ENCODE measurements at regions not wholly inside any gene's neighbourhood (a gene's known extent, or its start where the extent isn't known, plus 50 kb on each side); places are given as distances from the start of the nearest gene placed in this dataset.

DNA sequence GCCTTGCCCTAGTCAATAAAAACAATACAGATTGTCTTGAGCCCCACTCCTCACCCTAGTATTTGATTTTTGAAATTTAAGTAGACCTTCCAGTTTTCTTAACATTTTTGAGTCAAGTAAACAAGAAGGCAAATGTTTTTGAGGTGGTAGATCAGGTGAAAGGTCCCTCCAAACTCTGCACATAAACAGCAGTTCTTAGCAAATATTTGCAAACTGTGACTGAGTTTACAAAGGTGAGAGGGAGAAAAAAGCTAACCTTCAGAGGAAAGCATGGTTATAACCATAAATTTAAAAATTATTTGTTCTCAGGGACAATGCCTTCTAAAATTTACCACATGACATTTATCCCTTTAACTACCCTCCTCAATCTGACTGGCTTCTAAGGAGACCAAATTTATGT lies 84.6 kb upstream of the PCDH17 start:
- ChIA-PET CTCF (no interaction called here), POLR2A (no interaction called here)
- Mint-ChIP-seq H3K36me3 (no peaks in the 10 kb centered on the region), H3K27me3 (ENCODE audit: low read depth) (no peaks in the 10 kb centered on the region), H3K27ac (no peak overlapping the region), H3K9me3 (no peaks in the 10 kb centered on the region), H3K4me3 (no peak overlapping the region), H3K4me1 (no peaks in the 10 kb centered on the region)
- no peak for DNase-seq (ENCODE audit: low spot score)
- TF ChIP-seq E2F1 (CRISPR knock-in tag; IDR thresholded peaks at IDR 0.05) (no peak), ETV6 (CRISPR knock-in tag; IDR thresholded peaks at IDR 0.05) (no peak), JAZF1 (CRISPR knock-in tag; IDR thresholded peaks at IDR 0.05) (no peak), ZNF232 (CRISPR knock-in tag; IDR thresholded peaks at IDR 0.05) (no peak), TCF7 (CRISPR knock-in tag; IDR thresholded peaks at IDR 0.05; ENCODE audit: low read depth) (no peak)
- TF ChIP-seq, protein P1, sequence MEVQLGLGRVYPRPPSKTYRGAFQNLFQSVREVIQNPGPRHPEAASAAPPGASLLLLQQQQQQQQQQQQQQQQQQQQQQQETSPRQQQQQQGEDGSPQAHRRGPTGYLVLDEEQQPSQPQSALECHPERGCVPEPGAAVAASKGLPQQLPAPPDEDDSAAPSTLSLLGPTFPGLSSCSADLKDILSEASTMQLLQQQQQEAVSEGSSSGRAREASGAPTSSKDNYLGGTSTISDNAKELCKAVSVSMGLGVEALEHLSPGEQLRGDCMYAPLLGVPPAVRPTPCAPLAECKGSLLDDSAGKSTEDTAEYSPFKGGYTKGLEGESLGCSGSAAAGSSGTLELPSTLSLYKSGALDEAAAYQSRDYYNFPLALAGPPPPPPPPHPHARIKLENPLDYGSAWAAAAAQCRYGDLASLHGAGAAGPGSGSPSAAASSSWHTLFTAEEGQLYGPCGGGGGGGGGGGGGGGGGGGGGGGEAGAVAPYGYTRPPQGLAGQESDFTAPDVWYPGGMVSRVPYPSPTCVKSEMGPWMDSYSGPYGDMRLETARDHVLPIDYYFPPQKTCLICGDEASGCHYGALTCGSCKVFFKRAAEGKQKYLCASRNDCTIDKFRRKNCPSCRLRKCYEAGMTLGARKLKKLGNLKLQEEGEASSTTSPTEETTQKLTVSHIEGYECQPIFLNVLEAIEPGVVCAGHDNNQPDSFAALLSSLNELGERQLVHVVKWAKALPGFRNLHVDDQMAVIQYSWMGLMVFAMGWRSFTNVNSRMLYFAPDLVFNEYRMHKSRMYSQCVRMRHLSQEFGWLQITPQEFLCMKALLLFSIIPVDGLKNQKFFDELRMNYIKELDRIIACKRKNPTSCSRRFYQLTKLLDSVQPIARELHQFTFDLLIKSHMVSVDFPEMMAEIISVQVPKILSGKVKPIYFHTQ (CRISPR knock-in tag; IDR thresholded peaks at IDR 0.05), result no peak
- no peak for ATAC-seq

DNA sequence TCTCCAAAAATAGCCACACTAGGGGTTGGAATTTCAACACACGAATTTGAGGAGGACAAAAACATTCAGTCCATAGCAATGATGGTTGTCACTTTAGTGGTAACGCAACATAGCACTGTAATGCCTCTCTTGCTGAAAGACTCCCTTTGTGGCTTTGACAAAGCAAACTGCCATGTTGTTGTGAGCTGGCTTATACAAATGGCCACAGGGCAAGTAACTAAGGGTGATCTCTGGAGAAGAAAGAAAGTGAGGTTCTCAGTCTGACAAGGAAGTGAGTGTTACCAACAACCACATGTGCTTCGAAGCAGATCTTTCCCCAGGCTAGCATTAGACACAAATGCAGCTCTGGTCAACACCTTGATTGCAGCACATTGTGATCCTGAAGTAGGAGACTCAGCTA lies 79.1 kb upstream of the PCDH17 start:
- Mint-ChIP-seq H3K4me3 (no peak overlapping the region), H3K9me3 (peaks cover 19% of the 10 kb centered on the region), H3K27me3 (ENCODE audit: low read depth) (no peaks in the 10 kb centered on the region), H3K4me1 (no peaks in the 10 kb centered on the region), H3K36me3 (peaks cover 8% of the 10 kb centered on the region), H3K27ac (no peak overlapping the region)
- TF ChIP-seq ZNF396 (CRISPR knock-in tag; IDR thresholded peaks at IDR 0.05; ENCODE audit: borderline replicate concordance), result no peak
- ChIA-PET POLR2A (no interaction called here), CTCF (no interaction called here)
- no peak for DNase-seq (ENCODE audit: low spot score)
- ATAC-seq, result no peak

GRCh38 chr13:57553932-57554331 lies 77.6 kb upstream of the PCDH17 start:
- no peak for TF ChIP-seq ETV6 (CRISPR knock-in tag; IDR thresholded peaks at IDR 0.05)
- Mint-ChIP-seq H3K27me3 (ENCODE audit: low read depth) (no peaks in the 10 kb centered on the region), H3K4me1 (no peaks in the 10 kb centered on the region), H3K36me3 (peaks cover 8% of the 10 kb centered on the region), H3K4me3 (no peak overlapping the region), H3K27ac (no peak overlapping the region), H3K9me3 (peaks cover 19% of the 10 kb centered on the region)
- ATAC-seq, result no peak
- ChIA-PET CTCF (interaction anchor here (1.0 kb wide), 1 partner anchor 71 kb away, joined by 4 read pairs; no protein-coding TSS in a partner anchor), POLR2A (no interaction called here)
- no peak for DNase-seq (ENCODE audit: low spot score)

- no peak overlapping the region for H3K4me3 Mint-ChIP-seq
- no peaks in the 10 kb centered on the region for H3K4me1 Mint-ChIP-seq
- H3K36me3 Mint-ChIP-seq, result peaks cover 7% of the 10 kb centered on the region
- no peak for TF ChIP-seq USF2 (CRISPR knock-in tag; IDR thresholded peaks at IDR 0.05)
- TF ChIP-seq, protein P2, sequence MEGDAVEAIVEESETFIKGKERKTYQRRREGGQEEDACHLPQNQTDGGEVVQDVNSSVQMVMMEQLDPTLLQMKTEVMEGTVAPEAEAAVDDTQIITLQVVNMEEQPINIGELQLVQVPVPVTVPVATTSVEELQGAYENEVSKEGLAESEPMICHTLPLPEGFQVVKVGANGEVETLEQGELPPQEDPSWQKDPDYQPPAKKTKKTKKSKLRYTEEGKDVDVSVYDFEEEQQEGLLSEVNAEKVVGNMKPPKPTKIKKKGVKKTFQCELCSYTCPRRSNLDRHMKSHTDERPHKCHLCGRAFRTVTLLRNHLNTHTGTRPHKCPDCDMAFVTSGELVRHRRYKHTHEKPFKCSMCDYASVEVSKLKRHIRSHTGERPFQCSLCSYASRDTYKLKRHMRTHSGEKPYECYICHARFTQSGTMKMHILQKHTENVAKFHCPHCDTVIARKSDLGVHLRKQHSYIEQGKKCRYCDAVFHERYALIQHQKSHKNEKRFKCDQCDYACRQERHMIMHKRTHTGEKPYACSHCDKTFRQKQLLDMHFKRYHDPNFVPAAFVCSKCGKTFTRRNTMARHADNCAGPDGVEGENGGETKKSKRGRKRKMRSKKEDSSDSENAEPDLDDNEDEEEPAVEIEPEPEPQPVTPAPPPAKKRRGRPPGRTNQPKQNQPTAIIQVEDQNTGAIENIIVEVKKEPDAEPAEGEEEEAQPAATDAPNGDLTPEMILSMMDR (IDR thresholded peaks at IDR 0.05), result peak; percentile 53
- TF ChIP-seq CREM (CRISPR knock-in tag; IDR thresholded peaks at IDR 0.05), result no peak
- TF ChIP-seq TEAD4 (CRISPR knock-in tag; IDR thresholded peaks at IDR 0.05), result no peak
- no peak for TF ChIP-seq OVOL2 (CRISPR knock-in tag; IDR thresholded peaks at IDR 0.05; ENCODE audit: borderline replicate concordance)
- TF ChIP-seq, protein P1 (CRISPR knock-in tag; IDR thresholded peaks at IDR 0.05), result no peak
- H3K27ac Mint-ChIP-seq, result no peak overlapping the region
- peak; percentile 73 for ATAC-seq
- CTCF ChIA-PET, result interaction anchor here (1.0 to 1.2 kb wide), 2 partner anchors 66 to 320 kb away, joined by 3 read pairs; no protein-coding TSS in a partner anchor
- POLR2A ChIA-PET, result no interaction called here
- H3K27me3 Mint-ChIP-seq (ENCODE audit: low read depth), result no peaks in the 10 kb centered on the region; the same call in 1 of the 2 replicates
- H3K9me3 Mint-ChIP-seq, result peaks cover 16% of the 10 kb centered on the region
- no peak for DNase-seq (ENCODE audit: low spot score)
Measured at GRCh38 chr13:57558051-57558467, 73.5 kb upstream of the PCDH17 start.
